H9 (cell line): ENCODE measurements at regions not wholly inside any gene's neighbourhood (a gene's known extent, or its start where the extent isn't known, plus 50 kb on each side); places are given as distances from the start of the nearest gene placed in this dataset.

Experiments used
- DNase-seq: peaks from one replicate; pipeline ENCODE4 v3.0.0-alpha.2; 2017
- H2AFZ ChIP-seq: one replicate; pipeline ENCODE4 v1.6.1; 2013; ENCODE audit warnings: mild to moderate bottlenecking, low read length, control low read depth, moderate library complexity
- H2AK5ac ChIP-seq: 2 replicates; pipeline ENCODE4 v1.6.1; 2013; ENCODE audit warnings: low read length, control low read depth, mixed read lengths; ENCODE audit not compliant: insufficient read length
- H2BK120ac ChIP-seq: one replicate; pipeline ENCODE4 v1.6.1; 2013; ENCODE audit warnings: low read depth, mild to moderate bottlenecking, low read length, control low read depth, inconsistent platforms; ENCODE audit not compliant: poor library complexity, severe bottlenecking
- H2BK12ac ChIP-seq: 2 replicates; pipeline ENCODE4 v1.6.1; 2013; ENCODE audit warnings: low read length, control low read depth, mixed read lengths, low read depth; ENCODE audit not compliant: insufficient read length
- H2BK15ac ChIP-seq: 2 replicates; pipeline ENCODE4 v1.6.1; 2013; ENCODE audit warnings: low read depth, low read length, control low read depth
- H2BK20ac ChIP-seq: one replicate; pipeline ENCODE4 v1.6.1; 2013; ENCODE audit warnings: low read depth, mild to moderate bottlenecking, low read length, control low read depth, inconsistent platforms; ENCODE audit not compliant: poor library complexity, severe bottlenecking
- H2BK5ac ChIP-seq: 2 replicates; pipeline ENCODE4 v1.6.1; 2013; ENCODE audit warnings: low read length, control low read depth, mixed read lengths; ENCODE audit not compliant: insufficient read length
- H3K14ac ChIP-seq: 2 replicates; pipeline ENCODE4 v1.6.1; 2013; ENCODE audit warnings: low read length, control low read depth; ENCODE audit not compliant: insufficient read depth
- H3K18ac ChIP-seq: 2 replicates; pipeline ENCODE4 v1.6.1; 2013; ENCODE audit warnings: low read depth, mild to moderate bottlenecking, mixed read lengths, low read length, control low read depth; ENCODE audit not compliant: insufficient read length
- H3K23ac ChIP-seq: 2 replicates; pipeline ENCODE4 v1.6.1; 2013; ENCODE audit warnings: low read length, control low read depth, mixed read lengths, low read depth; ENCODE audit not compliant: insufficient read length
- H3K23me2 ChIP-seq: 2 replicates; pipeline ENCODE4 v1.6.1; 2013; ENCODE audit warnings: low read depth, mild to moderate bottlenecking, mixed read lengths, low read length, control low read depth; ENCODE audit not compliant: insufficient read length, poor library complexity, severe bottlenecking
- H3K27ac ChIP-seq: 2 replicates; pipeline ENCODE4 v1.5.1; 2013; ENCODE audit warnings: low read length, control low read depth, mixed read lengths, low read depth; ENCODE audit not compliant: insufficient read length
- H3K27me3 ChIP-seq: 2 replicates; pipeline ENCODE4 v1.6.1; 2013; ENCODE audit warnings: low read length, control low read depth, inconsistent platforms; ENCODE audit not compliant: insufficient read depth
- H3K4ac ChIP-seq: 2 replicates; pipeline ENCODE4 v1.6.1; 2013; ENCODE audit warnings: low read depth, mild to moderate bottlenecking, control low read depth, inconsistent platforms, low read length, moderate library complexity
- H3K4me1 ChIP-seq: 2 replicates; pipeline ENCODE4 v1.6.1; 2013; ENCODE audit warnings: low read length, control low read depth, inconsistent platforms; ENCODE audit not compliant: insufficient read depth
- H3K4me2 ChIP-seq: 2 replicates; pipeline ENCODE4 v1.6.1; 2013; ENCODE audit warnings: low read length, control low read depth, mixed read lengths; ENCODE audit not compliant: insufficient read length, insufficient read depth
- H3K56ac ChIP-seq: 2 replicates; pipeline ENCODE4 v1.6.1; 2013; ENCODE audit warnings: low read depth, mild to moderate bottlenecking, mixed read lengths, low read length, control low read depth; ENCODE audit not compliant: insufficient read length
- H3K79me1 ChIP-seq: 2 replicates; pipeline ENCODE4 v1.6.1; 2013; ENCODE audit warnings: low read depth, mild to moderate bottlenecking, moderate library complexity, low read length, control low read depth, inconsistent platforms; ENCODE audit not compliant: insufficient read depth, poor library complexity, severe bottlenecking
- H3K79me2 ChIP-seq: 2 replicates; pipeline ENCODE4 v1.6.1; 2013; ENCODE audit warnings: low read length, control low read depth, inconsistent platforms; ENCODE audit not compliant: insufficient read depth
- H3K9ac ChIP-seq: 2 replicates; pipeline ENCODE4 v1.6.1; 2013; ENCODE audit warnings: low read length, control low read depth, mixed read lengths; ENCODE audit not compliant: insufficient read length; ENCODE audit errors: extremely low read depth
- H3K9me3 ChIP-seq: one replicate; pipeline ENCODE4 v1.6.1; 2013; ENCODE audit warnings: low read depth, low read length, inconsistent platforms; ENCODE audit not compliant: control insufficient read depth
- H3T11ph ChIP-seq: one replicate; pipeline ENCODE4 v1.6.1; 2013; ENCODE audit warnings: mild to moderate bottlenecking, low read length, control low read depth, inconsistent platforms
- H4K20me1 ChIP-seq: one replicate; pipeline ENCODE4 v1.6.1; 2013; ENCODE audit not compliant: control insufficient read depth, insufficient read length, insufficient read depth
- H4K5ac ChIP-seq: 2 replicates; pipeline ENCODE4 v1.6.1; 2013; ENCODE audit warnings: low read depth, mild to moderate bottlenecking, mixed read lengths, low read length, control low read depth; ENCODE audit not compliant: insufficient read length
- H4K8ac ChIP-seq: replicated peaks from 2 replicates; pipeline ENCODE4 v1.6.1; 2013; ENCODE audit warnings: low read length, control low read depth, mixed read lengths, low read depth; ENCODE audit not compliant: insufficient read length
- H4K91ac ChIP-seq: 2 replicates; pipeline ENCODE4 v1.6.1; 2013; ENCODE audit warnings: low read depth, mild to moderate bottlenecking, moderate library complexity, mixed read lengths, low read length, control low read depth; ENCODE audit not compliant: insufficient read length
- H3K27ac Mint-ChIP-seq, 3 experiments: 2 replicates in 2 of 3; 3 replicates in 1 of 3; pipeline ENCODE4 v1.8.0; 2020 to 2021; ENCODE audit warnings: mixed read lengths in 3 of 3, mild to moderate bottlenecking in 1 of 3, moderate library complexity in 1 of 3
- H3K27me3 Mint-ChIP-seq: 2 replicates; pipeline ENCODE4 v1.8.0; 2021; ENCODE audit warnings: low read depth, mild to moderate bottlenecking, moderate library complexity, mixed read lengths
- H3K36me3 Mint-ChIP-seq, 3 experiments: 2 replicates in 2 of 3; 3 replicates in 1 of 3; pipeline ENCODE4 v1.8.0; 2020 to 2021; ENCODE audit warnings: low read depth in 3 of 3, mixed read lengths in 3 of 3; ENCODE audit not compliant: insufficient read depth in 1 of 3
- H3K4me1 Mint-ChIP-seq, 2 experiments: 2 replicates each; pipeline ENCODE4 v1.8.0; 2020; ENCODE audit warnings: mixed read lengths in 2 of 2
- H3K4me3 Mint-ChIP-seq, 2 experiments: 2 replicates in 1 of 2; 3 replicates in 1 of 2; pipeline ENCODE4 v1.8.0; 2020 to 2021; ENCODE audit warnings: mild to moderate bottlenecking in 2 of 2, mixed read lengths in 2 of 2, moderate library complexity in 1 of 2
- H3K9me3 Mint-ChIP-seq, 2 experiments: 2 replicates in 1 of 2; 3 replicates in 1 of 2; pipeline ENCODE4 v1.8.0; 2020; ENCODE audit warnings: mild to moderate bottlenecking in 2 of 2, mixed read lengths in 2 of 2, moderate library complexity in 1 of 2
- CTCF ChIP-seq: fragments of 200-600 bp; sonication (generic); conservative IDR thresholded peaks from 3 replicates; pipeline ENCODE4 v1.8.0; 2021; ENCODE audit warnings: antibody characterized with exemption, mild to moderate bottlenecking
- WGBS: extraction: QIAGEN DNeasy Blood & Tissue Kit; methylation state at CpG from one replicate; pipeline ENCODE4 v1.1.7; 2013; ENCODE audit warnings: missing lambda C conversion rate, low lambda C conversion rate, mixed read lengths; ENCODE audit not compliant: insufficient read length; ENCODE audit errors: extremely low coverage; 5-methylcytosine and 5-hydroxymethylcytosine counted together

GRCh38 chrX:137858106-137858505 is 292.2 kb downstream of the ZIC3 start:
- no peaks in the 10 kb centered on the region for H3K9me3 ChIP-seq
- H3K9ac ChIP-seq: no peak overlapping the region
- H3K79me1 ChIP-seq: no peaks in the 10 kb centered on the region
- no peak overlapping the region for H2BK15ac ChIP-seq
- no CpG with 5 or more reads among the region's 3 CpGs for WGBS
- no peaks in the 10 kb centered on the region for H3K23me2 ChIP-seq
- no peaks in the 10 kb centered on the region for H3K27me3 ChIP-seq
- H2BK5ac ChIP-seq: no peak overlapping the region
- Mint-ChIP-seq H3K4me1 (peaks cover 13 to 14% of the 10 kb centered on the region in 2 experiments), H3K27ac (no peak overlapping the region), H3K9me3 (peaks cover 0 to 24% of the 10 kb centered on the region in 2 experiments; a peak in 2 of 5 replicates), H3K36me3 (peaks cover 0 to 6% (median 0%) of the 10 kb centered on the region in 3 experiments; a peak in 3 of 7 replicates), H3K4me3 (no peak overlapping the region), H3K27me3 (no peaks in the 10 kb centered on the region; the same call in 1 of the 2 replicates)
- DNase-seq: no peak
- no peak overlapping the region for H2BK12ac ChIP-seq
- no peak overlapping the region for H3K14ac ChIP-seq
- H3K27ac ChIP-seq: no peak overlapping the region
- H3K4ac ChIP-seq: no peak overlapping the region
- H3K18ac ChIP-seq: no peak overlapping the region
- no peak overlapping the region for H2BK120ac ChIP-seq
- TF ChIP-seq CTCF: no peak
- no peak overlapping the region for H3K4me2 ChIP-seq
- no peak overlapping the region for H4K8ac ChIP-seq
- H3T11ph ChIP-seq: no peak overlapping the region
- no peak overlapping the region for H2AK5ac ChIP-seq
- no peaks in the 10 kb centered on the region for H4K20me1 ChIP-seq
- H2AFZ ChIP-seq: no peak overlapping the region
- peaks cover 3% of the 10 kb centered on the region; the same call in 1 of the 2 replicates for H3K4me1 ChIP-seq
- no peak overlapping the region for H3K56ac ChIP-seq
- H4K91ac ChIP-seq: no peak overlapping the region
- no peak overlapping the region for H3K23ac ChIP-seq
- no peak overlapping the region for H2BK20ac ChIP-seq
- no peaks in the 10 kb centered on the region for H3K79me2 ChIP-seq
- no peak overlapping the region for H4K5ac ChIP-seq
